ENCODE measurements at regions not wholly inside any gene's neighbourhood (a gene's known extent, or its start where the extent isn't known, plus 50 kb on each side); places are given as distances from the start of the nearest gene placed in this dataset.

- TF ChIP-seq CTCF (IDR thresholded peaks at IDR 0.05; ENCODE audit: insufficient read depth, low read depth, low read length) (no peak), EZH2 (IDR thresholded peaks at IDR 0.05; ENCODE audit: insufficient read depth, low read length) (no peak)
Measured at GRCh38 chr13:30850204-30850866, 55.7 kb upstream of the MEDAG start.

Measured in astrocyte (in vitro differentiated cells and primary cell).